GM23248 (cell line): ENCODE measurements at regions not wholly inside any gene's neighbourhood (a gene's known extent, or its start where the extent isn't known, plus 50 kb on each side); places are given as distances from the start of the nearest gene placed in this dataset.

Experiments
- EZH2 ChIP-seq: fragments of 200-600 bp; sonication (generic); IDR thresholded peaks from 2 replicates; pipeline ENCODE4 v1.6.1; 2018; ENCODE audit warnings: antibody characterized with exemption, mild to moderate bottlenecking; ENCODE audit not compliant: insufficient read depth, poor library complexity, severe bottlenecking
- EZH2phosphoT487 ChIP-seq: fragments of 200-600 bp; sonication (generic); IDR thresholded peaks from 2 replicates; pipeline ENCODE4 v1.6.1; 2018; ENCODE audit warnings: antibody characterized with exemption, moderate library complexity, mild to moderate bottlenecking, low read depth; ENCODE audit not compliant: insufficient read depth

DNA sequence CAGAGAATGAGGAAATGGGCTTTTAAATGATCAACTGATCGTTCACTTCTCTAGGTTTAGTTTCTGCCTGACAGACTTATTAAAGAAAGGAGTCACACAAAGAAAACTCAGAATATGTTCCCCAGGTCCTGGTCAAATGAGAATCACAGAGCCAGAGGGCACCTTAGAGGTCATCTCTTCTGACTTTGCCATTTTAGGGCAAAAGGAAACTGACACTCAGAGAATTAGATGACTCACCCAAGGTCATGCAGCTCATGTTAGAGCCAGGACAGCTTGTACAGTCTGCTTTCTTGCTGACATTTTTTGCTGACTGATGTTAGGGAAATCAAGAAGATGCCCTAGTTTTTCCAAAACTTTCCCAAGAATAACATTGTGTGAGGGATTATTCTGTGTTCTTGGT lies 312.7 kb upstream of the SP8 start:
- TF ChIP-seq EZH2phosphoT487 (no peak), EZH2 (no peak)
